ENCODE measurements at regions not wholly inside any gene's neighbourhood (a gene's known extent, or its start where the extent isn't known, plus 50 kb on each side); places are given as distances from the start of the nearest gene placed in this dataset.
"Not testable (repeated sequence)": the region's sequence is repeated elsewhere in the genome, so short reads cannot be mapped to it uniquely, and the experiment has no call there.

GRCh38 chr15:30295150-30295844 lies 98.0 kb downstream of the CHRFAM7A start:
- not testable (repeated sequence) for TF ChIP-seq CTCF, POLR2A (IDR thresholded peaks at IDR 0.05)
